Keratinocyte (primary cell): ENCODE measurements at regions not wholly inside any gene's neighbourhood (a gene's known extent, or its start where the extent isn't known, plus 50 kb on each side); places are given as distances from the start of the nearest gene placed in this dataset.
A peak's percentile ranks its signal among the peaks of the same experiment; 100 is the strongest.

Experiments
- DNase-seq: peaks from one replicate; pipeline ENCODE4 v3.0.0-alpha.2; 2011; ENCODE audit warnings: low read depth, missing footprints, low spot score
- FAIRE-seq: peaks from 2 replicates; lab custom pipeline; 2011; peaks lifted over from hg19 to GRCh38; lab: Jason Lieb, UNC
- H2AFZ ChIP-seq: 2 replicates; pipeline ENCODE4 v1.6.0; 2012; ENCODE audit warnings: low read length, control low read depth, inconsistent platforms; ENCODE audit not compliant: control insufficient read depth
- H3K27ac ChIP-seq: 2 replicates; pipeline ENCODE4 v1.5.1; 2011; ENCODE audit warnings: low read length; ENCODE audit not compliant: control insufficient read depth, insufficient read depth
- H3K27me3 ChIP-seq: 3 replicates; pipeline ENCODE4 v1.6.0; 2011; ENCODE audit warnings: low read length; ENCODE audit not compliant: control insufficient read depth, insufficient read depth; ENCODE audit errors: extremely low read depth
- H3K36me3 ChIP-seq, 2 experiments: 2 replicates in 1 of 2; 3 replicates in 1 of 2; pipeline ENCODE4 v1.5.1; 2011; ENCODE audit warnings: low read length in 2 of 2, mild to moderate bottlenecking in 1 of 2; ENCODE audit not compliant: control insufficient read depth in 2 of 2, insufficient read depth in 2 of 2; ENCODE audit errors: extremely low read depth in 1 of 2
- H3K4me1 ChIP-seq: 3 replicates; pipeline ENCODE4 v1.5.1; 2011; ENCODE audit warnings: low read length; ENCODE audit not compliant: control insufficient read depth, insufficient read depth; ENCODE audit errors: extremely low read depth
- H3K4me2 ChIP-seq: 3 replicates; pipeline ENCODE4 v1.6.0; 2011; ENCODE audit warnings: low read depth, low read length; ENCODE audit not compliant: control insufficient read depth, insufficient read depth; ENCODE audit errors: extremely low read depth
- H3K4me3 ChIP-seq, 3 experiments: fragments of 200-600 bp in 1 of 3; sonication (generic) in 1 of 3; 2 replicates in 2 of 3; 3 replicates in 1 of 3; pipeline ENCODE4 v1.5.1; 2011 to 2016; ENCODE audit warnings: low read length in 3 of 3, mild to moderate bottlenecking in 3 of 3, control low read depth in 2 of 3, inconsistent platforms in 1 of 3, low read depth in 1 of 3, mixed read lengths in 1 of 3, mixed run types in 1 of 3, moderate library complexity in 1 of 3; ENCODE audit not compliant: control insufficient read depth in 2 of 3, insufficient read depth in 2 of 3; ENCODE audit errors: extremely low read depth in 1 of 3
- H3K79me2 ChIP-seq: 2 replicates; pipeline ENCODE4 v1.6.0; 2012; ENCODE audit warnings: low read length; ENCODE audit not compliant: control insufficient read depth, insufficient read depth
- H3K9ac ChIP-seq: 3 replicates; pipeline ENCODE4 v1.6.0; 2011; ENCODE audit warnings: low read length; ENCODE audit not compliant: control insufficient read depth, insufficient read depth; ENCODE audit errors: extremely low read depth
- H3K9me1 ChIP-seq: 3 replicates; pipeline ENCODE4 v1.6.0; 2011; ENCODE audit warnings: low read length; ENCODE audit not compliant: control insufficient read depth, insufficient read depth; ENCODE audit errors: extremely low read depth
- H3K9me3 ChIP-seq: 2 replicates; pipeline ENCODE4 v1.5.1; 2012; ENCODE audit warnings: low read depth, low read length; ENCODE audit not compliant: control insufficient read depth
- H4K20me1 ChIP-seq: 3 replicates; pipeline ENCODE4 v1.6.0; 2011; ENCODE audit warnings: low read length; ENCODE audit not compliant: control insufficient read depth, insufficient read depth; ENCODE audit errors: extremely low read depth
- CTCF ChIP-seq, 3 experiments: IDR thresholded peaks in 1 of 3; conservative IDR thresholded peaks in 1 of 3; optimal IDR thresholded peaks in 1 of 3; 2 replicates in 2 of 3; 3 replicates in 1 of 3; pipeline versions ENCODE3 to v1.5.1; 2011; ENCODE audit warnings: low read length in 3 of 3, mild to moderate bottlenecking in 3 of 3, moderate library complexity in 2 of 3, control low read depth in 1 of 3, inconsistent platforms in 1 of 3; ENCODE audit not compliant: insufficient read depth in 2 of 3; ENCODE audit errors: extremely low read depth in 1 of 3
- EZH2 ChIP-seq: IDR thresholded peaks from one replicate; pipeline ENCODE4 v1.6.1; 2012; ENCODE audit warnings: inconsistent platforms, mild to moderate bottlenecking, low read length, moderate library complexity
- dilution Hi-C: fragments of 300-500 bp; cut with MboI; formaldehyde crosslinking; loops from one replicate; pipeline ENCODE4 v1.7.0; 2020; ENCODE audit warnings: low sequenced_read_pairs; ENCODE audit not compliant: extremely low pct_ligation_motif_present

DNA sequence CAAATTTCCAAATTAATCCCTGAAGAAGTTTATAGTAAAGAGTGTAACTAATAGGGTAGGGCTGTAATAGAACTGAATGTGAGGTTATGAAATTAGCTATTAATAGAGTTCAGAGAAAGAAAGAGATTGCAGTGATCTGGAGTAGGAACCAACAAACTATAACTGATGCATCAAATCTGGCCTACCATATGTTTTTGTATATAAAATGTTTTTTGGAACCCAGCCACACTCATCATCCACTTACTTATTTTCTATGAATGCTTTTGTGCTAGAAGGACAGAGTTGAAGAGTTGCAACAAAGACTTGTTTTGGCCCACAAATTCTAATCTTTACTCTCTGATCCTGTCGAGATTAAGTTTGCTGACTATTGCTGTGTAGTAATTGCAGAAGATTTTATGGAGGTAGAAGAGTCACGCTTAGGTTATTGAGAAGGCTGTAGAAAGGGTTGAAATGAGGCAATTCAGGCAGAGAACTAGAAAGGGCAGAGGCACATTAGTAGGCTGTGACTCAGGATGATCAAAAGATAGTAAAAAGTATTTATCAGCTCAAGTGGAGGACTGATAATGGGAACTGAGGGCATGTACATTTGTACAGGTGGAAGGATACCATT, 298.7 kb upstream of the EMCN start:
- no peak for DNase-seq
- H3K27me3 ChIP-seq: no peaks in the 10 kb centered on the region
- no peaks in the 10 kb centered on the region for H3K9me3 ChIP-seq
- H3K4me2 ChIP-seq: no peak overlapping the region
- no peak overlapping the region for H3K4me3 ChIP-seq
- no peak overlapping the region for H3K9ac ChIP-seq
- H4K20me1 ChIP-seq: no peaks in the 10 kb centered on the region
- H3K27ac ChIP-seq: no peak overlapping the region
- no peaks in the 10 kb centered on the region for H3K4me1 ChIP-seq
- dilution Hi-C loops: no loop called here
- no peak overlapping the region for H2AFZ ChIP-seq
- peak; percentile 46 for FAIRE-seq
- no peaks in the 10 kb centered on the region for H3K36me3 ChIP-seq
- H3K9me1 ChIP-seq: no peaks in the 10 kb centered on the region
- no peak for TF ChIP-seq EZH2
- no peak for TF ChIP-seq CTCF (optimal IDR thresholded peaks at IDR 0.05 in 1 of 3, IDR thresholded peaks at IDR 0.05 in 1 of 3, conservative IDR thresholded peaks at IDR 0.05 in 1 of 3; ENCODE audit: extremely low read depth in 1 of 3, insufficient read depth in 2 of 3, low read length in 3 of 3)
- no peaks in the 10 kb centered on the region for H3K79me2 ChIP-seq

DNA sequence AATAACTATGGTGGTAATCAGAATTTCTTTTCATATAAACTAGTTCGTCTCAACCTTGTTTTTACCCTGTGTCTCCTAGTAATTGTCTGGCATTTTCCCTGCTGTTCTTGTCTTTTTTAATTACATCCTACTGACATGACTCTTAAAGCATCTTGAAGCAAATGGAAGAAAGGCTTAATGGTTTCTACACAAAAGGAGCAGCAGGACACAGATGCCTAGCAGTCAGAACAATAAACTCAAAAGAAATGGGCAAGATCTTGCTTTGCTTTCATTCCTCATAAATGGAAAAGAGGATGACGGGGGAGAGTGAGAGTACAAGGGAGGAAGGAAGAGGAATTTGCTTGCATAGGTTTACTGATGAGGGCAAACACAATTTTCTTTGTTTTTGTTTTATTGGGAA, 293.2 kb upstream of the EMCN start:
- Histone ChIP-seq H3K9me3 (no peaks in the 10 kb centered on the region), H3K27ac (no peak overlapping the region), H3K9me1 (no peaks in the 10 kb centered on the region), H3K9ac (no peak overlapping the region), H3K4me1 (no peaks in the 10 kb centered on the region), H3K4me2 (no peak overlapping the region), H2AFZ (no peak overlapping the region), H4K20me1 (no peaks in the 10 kb centered on the region), H3K4me3 (no peak overlapping the region), H3K36me3 (no peaks in the 10 kb centered on the region), H3K79me2 (no peaks in the 10 kb centered on the region), H3K27me3 (no peaks in the 10 kb centered on the region)
- dilution Hi-C loops: no loop called here
- no peak for TF ChIP-seq EZH2
- FAIRE-seq: no peak
- DNase-seq: no peak

- H3K4me1 ChIP-seq: no peaks in the 10 kb centered on the region
- H3K27me3 ChIP-seq: no peaks in the 10 kb centered on the region
- H3K36me3 ChIP-seq: no peaks in the 10 kb centered on the region
- no peak overlapping the region for H3K27ac ChIP-seq
- H2AFZ ChIP-seq: no peak overlapping the region
- no peaks in the 10 kb centered on the region for H4K20me1 ChIP-seq
- H3K9me1 ChIP-seq: no peaks in the 10 kb centered on the region
- H3K9ac ChIP-seq: no peak overlapping the region
- no peaks in the 10 kb centered on the region for H3K79me2 ChIP-seq
- DNase-seq (no peak), FAIRE-seq (no peak)
- H3K9me3 ChIP-seq: no peaks in the 10 kb centered on the region
- dilution Hi-C loops: no loop called here
- TF ChIP-seq CTCF (optimal IDR thresholded peaks at IDR 0.05 in 1 of 3, IDR thresholded peaks at IDR 0.05 in 1 of 3, conservative IDR thresholded peaks at IDR 0.05 in 1 of 3; ENCODE audit: extremely low read depth in 1 of 3, insufficient read depth in 2 of 3, low read length in 3 of 3) (no peak), EZH2 (no peak)
- no peak overlapping the region for H3K4me2 ChIP-seq
- H3K4me3 ChIP-seq: no peak overlapping the region
Measured at GRCh38 chr4:100809506-100809905, 291.7 kb upstream of the EMCN start.
